K562 (cell line): ENCODE measurements at regions not wholly inside any gene's neighbourhood (a gene's known extent, or its start where the extent isn't known, plus 50 kb on each side); places are given as distances from the start of the nearest gene placed in this dataset.
"Not testable (repeated sequence)": the region's sequence is repeated elsewhere in the genome, so short reads cannot be mapped to it uniquely, and the experiment has no call there.

Experiments used
- ATAC-seq: fragments of 200-7000 bp; cut with Tn5 transposase; 3 replicates; pipeline ENCODE4 v1.9.1; 2020; ENCODE audit warnings: moderate library complexity
- BruUV-seq: library from RNA; stranded (reverse); fragments of 400-500 nt; replicated peaks from 2 replicates; lab custom pipeline; 2021; lab: Mats Ljungman, UMichigan
- CTCF ChIA-PET: fragments of 300-600 bp; formaldehyde crosslinking; extraction: SDS; loops from one replicate; lab custom pipeline; 2021; ENCODE audit warnings: low intra/inter-chr PET ratio; lab: Yijun Ruan, JAX
- POLR2A ChIA-PET: fragments of 300-600, 350-650 bp; sonication (Branson Sonifier 250); formaldehyde crosslinking; extraction: SDS; loops from one replicate; lab custom pipeline; 2021; ENCODE audit warnings: antibody characterized with exemption, inconsistent platforms; lab: Yijun Ruan, JAX
- DNase-seq, 4 experiments: peaks; one replicate each; pipeline versions ENCODE4 v3.0.0 to v3.0.0-alpha.2; 2011 to 2018; ENCODE audit warnings: low spot score in 3 of 4, mixed read lengths in 3 of 4; ENCODE audit errors: extremely low read depth in 1 of 4
- FAIRE-seq: peaks from 2 replicates; lab custom pipeline; 2011; peaks lifted over from hg19 to GRCh38; lab: Jason Lieb, UNC
- H2AFZ ChIP-seq: 2 replicates; pipeline ENCODE4 v1.6.0; 2011; ENCODE audit warnings: low read depth, low read length, control low read depth, inconsistent platforms
- H3K27ac ChIP-seq: fragments of 200-600 bp; 3 replicates; pipeline ENCODE4 v1.8.0; 2011; ENCODE audit warnings: low read depth, mild to moderate bottlenecking, control low read depth, inconsistent platforms, low read length, moderate library complexity, mixed read lengths; ENCODE audit errors: extremely low read depth
- H3K27me3 ChIP-seq, 2 experiments: fragments of 300-600 bp in 1 of 2; 2 replicates in 1 of 2; 3 replicates in 1 of 2; pipeline versions ENCODE4 v1.6.0 to v1.8.0; 2011; ENCODE audit warnings: inconsistent platforms in 2 of 2, low read length in 2 of 2, mild to moderate bottlenecking in 1 of 2, mixed read lengths in 1 of 2, moderate library complexity in 1 of 2; ENCODE audit not compliant: control insufficient read depth in 2 of 2, insufficient read depth in 2 of 2
- H3K36me3 ChIP-seq: fragments of 300-600 bp; 3 replicates; pipeline ENCODE4 v1.8.0; 2011; ENCODE audit warnings: mild to moderate bottlenecking, low read length, inconsistent platforms; ENCODE audit not compliant: control insufficient read depth, insufficient read depth
- H3K4me1 ChIP-seq, 2 experiments: fragments of 200-600 bp in 1 of 2; replicated peaks in 1 of 2; 2 replicates in 1 of 2; 3 replicates in 1 of 2; pipeline versions ENCODE4 v1.5.1 to v1.8.0; 2011; ENCODE audit warnings: inconsistent platforms in 2 of 2, low read length in 2 of 2, mild to moderate bottlenecking in 1 of 2, mixed read lengths in 1 of 2, moderate library complexity in 1 of 2; ENCODE audit not compliant: control insufficient read depth in 2 of 2, insufficient read depth in 2 of 2
- H3K4me2 ChIP-seq: 2 replicates; pipeline ENCODE4 v1.6.1; 2011; ENCODE audit warnings: low read length, control low read depth, inconsistent platforms, mixed read lengths; ENCODE audit not compliant: insufficient read depth
- H3K4me3 ChIP-seq: fragments of 200-600 bp; sonication (generic), shearing (Covaris generic); 2 replicates; pipeline ENCODE4 v1.5.1; 2016; ENCODE audit warnings: control low read depth, inconsistent platforms
- H3K79me2 ChIP-seq: fragments of 200-600 bp; 3 replicates; pipeline ENCODE4 v1.8.0; 2011; ENCODE audit warnings: low read length, inconsistent platforms; ENCODE audit not compliant: control insufficient read depth, insufficient read depth
- H3K9ac ChIP-seq, 2 experiments: 2 replicates each; pipeline versions ENCODE4 v1.6.0 to v1.6.1; 2011; ENCODE audit warnings: low read depth in 2 of 2, low read length in 2 of 2, control low read depth in 1 of 2, inconsistent platforms in 1 of 2, mild to moderate bottlenecking in 1 of 2, mixed read lengths in 1 of 2; ENCODE audit not compliant: insufficient read depth in 1 of 2
- H3K9me1 ChIP-seq: one replicate; pipeline ENCODE4 v1.6.0; 2011; ENCODE audit warnings: inconsistent platforms, mild to moderate bottlenecking, low read length, moderate library complexity; ENCODE audit not compliant: control insufficient read depth, insufficient read depth
- H3K9me3 ChIP-seq: replicated peaks from 2 replicates; pipeline ENCODE4 v1.5.1; 2011; ENCODE audit warnings: low read depth, low read length, inconsistent platforms; ENCODE audit not compliant: control insufficient read depth, insufficient read depth
- H4K20me1 ChIP-seq: replicated peaks from 2 replicates; pipeline ENCODE4 v1.6.1; 2011; ENCODE audit warnings: low read length, inconsistent platforms, mixed read lengths; ENCODE audit not compliant: control insufficient read depth, insufficient read depth
- ETS2 ChIP-seq: IDR thresholded peaks from 2 replicates; pipeline ENCODE4 v1.6.1; 2016; ENCODE audit warnings: borderline replicate concordance, missing genetic modification characterization, mild to moderate bottlenecking, moderate library complexity, missing compliant biosample characterization; ENCODE audit not compliant: poor library complexity, severe bottlenecking
- NFYB ChIP-seq: IDR thresholded peaks from 2 replicates; pipeline ENCODE4 v1.6.1; 2011; ENCODE audit warnings: mild to moderate bottlenecking, moderate library complexity; ENCODE audit not compliant: insufficient read length; ENCODE audit errors: extremely low read depth
- WGBS: fragments of 100-300 bp; shearing (Covaris generic); methylation state at CpG from one replicate; pipeline ENCODE4 v1.1.6; 2016; ENCODE audit warnings: low coverage, mixed read lengths; ENCODE audit not compliant: insufficient coverage; ENCODE audit errors: missing lambda C conversion rate; 5-methylcytosine and 5-hydroxymethylcytosine counted together
- in situ Hi-C: fragments of 300-500 bp; cut with MboI; formaldehyde crosslinking; loops from 4 replicates; pipeline ENCODE4 v1.15.0; 2018; ENCODE audit warnings: inconsistent platforms, mixed read lengths
- intact Hi-C: fragments of 100-400 bp; cut with micrococcal nuclease; formaldehyde crosslinking; loops from 2 replicates; pipeline ENCODE4 v1.14.2; 2022

DNA sequence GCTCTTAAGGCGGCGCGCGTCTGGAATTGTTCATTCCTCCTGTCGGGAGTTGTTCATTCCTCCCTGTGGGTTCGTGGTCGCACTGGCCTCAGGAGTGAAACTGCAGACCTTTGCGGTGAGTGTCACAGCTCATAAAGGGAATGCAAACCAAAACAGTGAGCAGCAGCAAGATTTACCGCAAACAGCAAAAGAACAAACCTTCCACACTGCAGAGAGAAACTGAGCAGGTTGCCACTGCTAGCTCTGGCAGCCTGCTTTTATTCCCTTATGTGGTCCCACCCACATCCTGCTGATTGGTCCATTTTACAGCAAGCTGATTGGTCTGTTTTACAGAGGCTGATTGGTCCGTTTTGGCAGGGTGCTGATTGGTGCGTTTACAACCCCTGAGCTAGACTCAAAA, 1365.3 kb upstream of the WWC1 start:
- in situ Hi-C loops: no loop called here
- Histone ChIP-seq H3K4me2 (no peak overlapping the region), H4K20me1 (no peaks in the 10 kb centered on the region), H3K27me3 (no peaks in the 10 kb centered on the region), H3K4me3 (no peak overlapping the region), H3K9ac (no peak overlapping the region)
- BruUV-seq: no TSS peak
- WGBS: 2% methylated on average over 11 of the region's 11 CpGs
- POLR2A ChIA-PET: no interaction called here
- no peak for TF ChIP-seq ETS2
- TF ChIP-seq NFYB: peak; percentile 35
- TF ChIP-seq, all 486 proteins: peak for 1
- Histone ChIP-seq H2AFZ (no peak overlapping the region), H3K4me1 (no peaks in the 10 kb centered on the region), H3K27ac (no peak overlapping the region), H3K36me3 (no peaks in the 10 kb centered on the region), H3K9me3 (peaks cover 2% of the 10 kb centered on the region; the same call in 1 of the 2 replicates), H3K9me1 (no peaks in the 10 kb centered on the region), H3K79me2 (no peaks in the 10 kb centered on the region)
- CTCF ChIA-PET: no interaction called here
- intact Hi-C loops: no loop called here
- no peak for FAIRE-seq
- DNase-seq: no peak
- ATAC-seq: no peak

DNA sequence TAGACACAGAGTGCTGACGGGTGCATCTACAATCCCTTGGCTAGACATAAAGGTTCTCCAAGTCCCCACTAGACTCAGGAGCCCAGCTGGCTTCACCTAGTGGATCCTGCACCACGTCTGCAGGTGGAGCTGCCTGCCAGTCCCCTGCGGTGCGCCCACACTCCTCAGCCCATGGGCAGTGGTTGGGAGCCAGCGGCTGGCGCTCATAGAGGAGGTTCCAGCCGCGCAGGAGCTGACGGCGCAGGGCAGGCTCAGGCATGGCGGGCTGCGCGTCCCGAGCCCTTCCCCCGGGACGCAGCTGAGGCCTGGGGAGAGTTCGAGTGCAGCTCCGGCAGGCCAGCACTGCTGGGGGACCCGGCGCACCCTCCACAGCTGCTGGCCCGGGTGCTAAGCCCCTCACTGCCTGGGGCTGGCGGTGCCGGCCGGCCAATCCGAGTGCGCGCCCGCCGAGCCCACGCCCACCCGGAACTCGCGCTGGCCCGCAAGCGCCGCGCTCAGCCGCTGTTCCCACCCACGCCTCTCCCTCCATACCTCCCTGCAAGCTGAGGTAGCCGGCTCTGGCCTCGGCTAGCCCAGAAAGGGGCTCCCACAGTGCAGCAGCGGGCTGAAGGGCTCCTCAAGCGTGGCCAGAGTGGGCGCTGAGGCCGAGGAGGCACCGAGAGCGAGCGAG, 1364.5 kb upstream of the WWC1 start:
- H3K4me2 ChIP-seq, H3K79me2 ChIP-seq, H3K4me3 ChIP-seq, H4K20me1 ChIP-seq, in situ Hi-C loops, H3K9me1 ChIP-seq, ATAC-seq, FAIRE-seq, H3K27me3 ChIP-seq, DNase-seq, CTCF ChIA-PET, H3K9ac ChIP-seq, BruUV-seq, H3K4me1 ChIP-seq, intact Hi-C loops, POLR2A ChIA-PET, H2AFZ ChIP-seq, H3K9me3 ChIP-seq, H3K27ac ChIP-seq, H3K36me3 ChIP-seq: not testable (repeated sequence)
- WGBS: under 1% methylated on average over 28 of the region's 48 CpGs
